Neural progenitor cell (in vitro differentiated cells): ENCODE measurements at regions not wholly inside any gene's neighbourhood (a gene's known extent, or its start where the extent isn't known, plus 50 kb on each side); places are given as distances from the start of the nearest gene placed in this dataset.

Experiments used
- EZH2phosphoT487 ChIP-seq: fragments of 200-600 bp; sonication (generic); IDR thresholded peaks from 2 replicates; pipeline ENCODE4 v1.6.1; 2017; ENCODE audit warnings: antibody characterized with exemption
- TF ChIP-seq, protein P1 (sequence below): fragments of 200-600 bp; sonication (generic); IDR thresholded peaks from 2 replicates; pipeline ENCODE4 v1.5.1; 2017; ENCODE audit warnings: antibody characterized with exemption, mild to moderate bottlenecking

DNA sequence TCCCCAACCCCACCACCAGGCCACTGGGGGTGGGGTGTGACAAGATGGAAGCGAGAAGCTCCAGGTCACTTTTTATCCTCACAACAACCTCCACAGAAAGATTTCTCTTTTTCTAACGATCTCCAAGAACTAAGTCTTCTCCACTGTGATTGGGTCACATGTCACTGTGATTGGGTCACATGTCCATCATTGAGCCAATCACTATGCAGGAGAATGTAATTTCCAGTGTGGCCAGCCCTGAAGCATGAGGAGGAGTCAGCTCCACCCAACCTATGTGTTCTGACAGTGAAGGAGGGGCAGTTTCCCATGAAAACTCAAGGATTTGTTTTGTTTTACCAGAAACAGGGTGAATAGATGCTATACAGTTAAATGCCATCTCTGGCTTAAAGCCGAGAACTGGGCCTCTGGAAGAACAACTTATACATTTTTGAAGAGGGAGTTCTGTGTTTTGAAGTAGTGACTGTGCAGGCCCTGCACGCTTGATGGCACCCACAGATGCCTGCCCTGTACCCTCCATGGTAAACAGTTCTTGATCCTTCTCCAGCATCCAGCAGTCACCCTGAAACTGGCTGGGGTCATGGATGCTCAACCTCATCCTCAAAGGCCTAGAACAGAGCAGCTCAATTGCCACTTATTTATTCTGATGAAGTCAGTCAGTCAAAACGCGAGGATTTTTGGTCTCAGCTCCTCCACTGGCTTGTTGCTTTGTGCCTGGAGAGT is 180.4 kb upstream of the BMP4 start:
- TF ChIP-seq, protein P1, sequence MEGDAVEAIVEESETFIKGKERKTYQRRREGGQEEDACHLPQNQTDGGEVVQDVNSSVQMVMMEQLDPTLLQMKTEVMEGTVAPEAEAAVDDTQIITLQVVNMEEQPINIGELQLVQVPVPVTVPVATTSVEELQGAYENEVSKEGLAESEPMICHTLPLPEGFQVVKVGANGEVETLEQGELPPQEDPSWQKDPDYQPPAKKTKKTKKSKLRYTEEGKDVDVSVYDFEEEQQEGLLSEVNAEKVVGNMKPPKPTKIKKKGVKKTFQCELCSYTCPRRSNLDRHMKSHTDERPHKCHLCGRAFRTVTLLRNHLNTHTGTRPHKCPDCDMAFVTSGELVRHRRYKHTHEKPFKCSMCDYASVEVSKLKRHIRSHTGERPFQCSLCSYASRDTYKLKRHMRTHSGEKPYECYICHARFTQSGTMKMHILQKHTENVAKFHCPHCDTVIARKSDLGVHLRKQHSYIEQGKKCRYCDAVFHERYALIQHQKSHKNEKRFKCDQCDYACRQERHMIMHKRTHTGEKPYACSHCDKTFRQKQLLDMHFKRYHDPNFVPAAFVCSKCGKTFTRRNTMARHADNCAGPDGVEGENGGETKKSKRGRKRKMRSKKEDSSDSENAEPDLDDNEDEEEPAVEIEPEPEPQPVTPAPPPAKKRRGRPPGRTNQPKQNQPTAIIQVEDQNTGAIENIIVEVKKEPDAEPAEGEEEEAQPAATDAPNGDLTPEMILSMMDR = no peak
- TF ChIP-seq EZH2phosphoT487 = no peak
